GM18861 (cell line): ENCODE measurements at regions not wholly inside any gene's neighbourhood (a gene's known extent, or its start where the extent isn't known, plus 50 kb on each side); places are given as distances from the start of the nearest gene placed in this dataset.

ENCODE experiments used
- ATAC-seq: cut with Tn5 transposase; IDR thresholded peaks from one replicate; pipeline ENCODE4 v1.9.1; 2021; ENCODE audit not compliant: unreplicated experiment

GRCh38 chr6:51514748-51515402 is 572.5 kb downstream of the PKHD1 start:
- ATAC-seq = no peak

GRCh38 chr6:51526049-51526448 is 561.4 kb downstream of the PKHD1 start:
- no peak for ATAC-seq

- ATAC-seq = no peak
Observed at GRCh38 chr6:51526922-51527321, 560.5 kb downstream of the PKHD1 start.

- no peak for ATAC-seq
Observed at GRCh38 chr6:51528556-51528955, 558.9 kb downstream of the PKHD1 start.

GRCh38 chr6:51529240-51529639 is 558.2 kb downstream of the PKHD1 start:
- no peak for ATAC-seq

- ATAC-seq = peak; percentile 56
Observed at GRCh38 chr6:51531623-51532022, 555.8 kb downstream of the PKHD1 start.

- ATAC-seq = no peak
Observed at GRCh38 chr6:51533962-51534361, 553.5 kb downstream of the PKHD1 start.

- no peak for ATAC-seq
Observed at GRCh38 chr6:51535327-51535726, 552.1 kb downstream of the PKHD1 start.

GRCh38 chr6:51536728-51537127 is 550.7 kb downstream of the PKHD1 start:
- no peak for ATAC-seq

- no peak for ATAC-seq
Observed at GRCh38 chr6:51541847-51542246, 545.6 kb downstream of the PKHD1 start.

- no peak for ATAC-seq
Observed at GRCh38 chr6:51542475-51542874, 544.9 kb downstream of the PKHD1 start.

- ATAC-seq = no peak
Observed at GRCh38 chr6:51550243-51550642, 537.2 kb downstream of the PKHD1 start.

GRCh38 chr6:51552435-51552834 is 535.0 kb downstream of the PKHD1 start:
- no peak for ATAC-seq

- no peak for ATAC-seq
Observed at GRCh38 chr6:51553246-51554015, 534.0 kb downstream of the PKHD1 start.

GRCh38 chr6:51554029-51554428 is 533.4 kb downstream of the PKHD1 start:
- no peak for ATAC-seq

GRCh38 chr6:51559059-51559458 is 528.4 kb downstream of the PKHD1 start:
- no peak for ATAC-seq

GRCh38 chr6:51562198-51562597 is 525.2 kb downstream of the PKHD1 start:
- ATAC-seq = peak; percentile 94
